ENCODE measurements at regions not wholly inside any gene's neighbourhood (a gene's known extent, or its start where the extent isn't known, plus 50 kb on each side); places are given as distances from the start of the nearest gene placed in this dataset.

DNA sequence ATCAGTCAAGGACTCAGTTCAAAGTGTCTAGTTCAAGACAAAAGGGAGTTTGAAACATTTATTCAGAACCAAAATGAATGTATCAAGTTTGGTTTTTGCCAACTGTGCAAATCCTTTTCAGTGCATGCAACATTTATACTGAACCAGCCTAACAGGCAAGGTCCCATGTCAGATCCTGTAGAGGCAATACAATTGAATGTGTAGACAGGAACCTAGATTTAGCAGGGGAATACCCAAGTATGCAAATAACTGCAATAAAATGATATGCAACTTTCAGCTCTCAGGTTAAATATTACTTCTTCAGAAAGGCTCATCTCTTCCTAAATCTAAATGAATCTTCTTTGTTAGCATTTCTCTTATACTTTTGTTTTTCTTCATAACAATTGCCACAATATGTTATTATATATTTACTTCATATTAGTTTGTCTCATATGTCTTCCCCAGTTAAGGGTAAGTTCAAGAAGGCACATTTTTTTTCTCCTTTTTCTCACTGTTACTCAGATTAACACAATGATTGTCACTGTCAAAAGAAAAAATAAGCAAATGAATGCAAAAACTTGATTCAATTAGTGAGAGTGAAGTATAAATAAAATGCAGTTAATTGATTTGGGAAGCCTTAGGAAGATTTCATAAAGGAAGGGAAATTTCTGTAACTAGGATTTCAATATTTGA, 163.9 kb upstream of the RASA1 start:
- DNase-seq = peak; percentile 23
- Histone ChIP-seq H3K4me1 (no peaks in the 10 kb centered on the region), H3K9me3 (no peaks in the 10 kb centered on the region), H3K27me3 (no peaks in the 10 kb centered on the region), H3K4me3 (no peak overlapping the region), H3K9ac (ENCODE audit: low read depth in 2 of 2, low read length in 2 of 2) (no peak overlapping the region), H3K36me3 (no peaks in the 10 kb centered on the region), H3K27ac (no peak overlapping the region)
- TF ChIP-seq CTCF (IDR thresholded peaks at IDR 0.05) = no peak
- intact Hi-C loops (cut with DNase I) = no loop called here

DNA sequence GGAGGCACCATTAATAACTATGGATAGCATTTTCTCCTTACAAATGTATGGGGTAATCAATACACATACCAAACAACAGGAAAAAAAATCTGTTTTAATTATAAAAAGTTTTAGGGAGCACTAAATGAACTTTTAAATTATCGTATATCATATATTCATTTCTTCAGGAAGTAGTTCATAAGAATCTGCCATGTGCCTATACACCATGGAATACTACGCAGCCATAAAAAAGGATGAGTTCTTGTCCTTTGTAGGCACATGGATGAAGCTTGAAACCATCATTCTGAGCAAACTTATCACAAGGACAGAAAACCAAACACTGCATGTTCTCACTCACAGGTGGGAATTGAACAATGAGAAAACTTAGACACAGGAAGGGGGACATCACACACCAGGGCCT, 162.1 kb upstream of the RASA1 start:
- no peak overlapping the region for H3K4me3 ChIP-seq
- H3K4me1 ChIP-seq = no peaks in the 10 kb centered on the region
- intact Hi-C loops (cut with DNase I) = no loop called here
- no peaks in the 10 kb centered on the region for H3K9me3 ChIP-seq
- H3K9ac ChIP-seq (ENCODE audit: low read depth in 2 of 2, low read length in 2 of 2) = no peak overlapping the region
- H3K27me3 ChIP-seq = no peaks in the 10 kb centered on the region
- no peaks in the 10 kb centered on the region for H3K36me3 ChIP-seq
- H3K27ac ChIP-seq = no peak overlapping the region
- no peak for TF ChIP-seq CTCF (IDR thresholded peaks at IDR 0.05)
- no peak for DNase-seq

DNA sequence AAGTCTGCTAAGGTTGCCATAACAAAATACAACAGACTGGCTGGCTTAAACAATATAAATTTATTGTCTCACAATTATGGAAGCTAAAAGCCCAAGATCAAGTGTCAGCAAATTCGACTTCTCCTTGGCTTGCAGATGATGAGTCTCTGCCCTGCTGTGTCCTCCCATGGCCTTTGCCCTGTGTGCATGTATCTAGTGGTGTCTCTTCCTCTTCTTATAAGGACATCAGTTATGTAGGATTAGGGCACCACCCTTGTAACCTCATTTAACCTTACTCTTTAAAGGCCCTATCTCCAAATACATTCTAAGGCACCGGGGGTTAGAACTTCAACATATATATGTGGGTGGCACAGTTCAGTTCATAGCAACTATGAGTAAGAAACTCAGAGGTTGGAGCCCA, 157.9 kb upstream of the RASA1 start:
- Histone ChIP-seq H3K27ac (no peak overlapping the region), H3K9ac (ENCODE audit: low read depth in 2 of 2, low read length in 2 of 2) (no peak overlapping the region), H3K4me1 (no peaks in the 10 kb centered on the region), H3K27me3 (no peaks in the 10 kb centered on the region), H3K36me3 (no peaks in the 10 kb centered on the region), H3K4me3 (no peak overlapping the region), H3K9me3 (no peaks in the 10 kb centered on the region)
- intact Hi-C loops (cut with DNase I) = no loop called here
- DNase-seq = no peak
- TF ChIP-seq CTCF (IDR thresholded peaks at IDR 0.05) = no peak

GRCh38 chr5:87110721-87111120, 157.0 kb upstream of the RASA1 start:
- Histone ChIP-seq H3K36me3 (no peaks in the 10 kb centered on the region), H3K27me3 (no peaks in the 10 kb centered on the region), H3K4me1 (no peaks in the 10 kb centered on the region), H3K27ac (no peak overlapping the region), H3K9me3 (no peaks in the 10 kb centered on the region), H3K9ac (ENCODE audit: low read depth in 2 of 2, low read length in 2 of 2) (no peak overlapping the region), H3K4me3 (no peak overlapping the region)
- DNase-seq = no peak
- TF ChIP-seq CTCF (IDR thresholded peaks at IDR 0.05) = no peak
- intact Hi-C loops (cut with DNase I) = no loop called here

DNA sequence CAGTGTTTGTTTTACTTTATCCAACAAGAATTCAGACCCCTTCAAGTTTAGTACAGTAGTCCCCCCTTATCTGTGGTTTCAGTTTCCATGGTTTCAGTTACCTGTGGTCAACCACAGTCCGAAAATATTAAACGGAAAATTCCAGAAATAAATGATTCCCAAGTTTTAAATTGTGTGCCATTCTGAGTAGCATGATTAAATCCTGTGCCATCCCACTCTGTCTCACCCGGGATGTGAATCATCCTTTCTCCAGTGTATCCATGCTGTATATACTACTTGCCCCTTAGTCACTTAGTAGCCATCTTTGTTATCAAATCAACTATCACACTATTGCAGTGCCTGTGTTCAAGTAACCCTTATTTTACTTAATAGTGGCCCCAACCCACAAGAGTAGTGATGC, 153.8 kb upstream of the RASA1 start:
- no peaks in the 10 kb centered on the region for H3K4me1 ChIP-seq
- no peaks in the 10 kb centered on the region for H3K36me3 ChIP-seq
- H3K9me3 ChIP-seq = no peaks in the 10 kb centered on the region
- no peak for DNase-seq
- no peaks in the 10 kb centered on the region for H3K27me3 ChIP-seq
- H3K9ac ChIP-seq (ENCODE audit: low read depth in 2 of 2, low read length in 2 of 2) = no peak overlapping the region
- H3K4me3 ChIP-seq = no peak overlapping the region
- TF ChIP-seq CTCF (IDR thresholded peaks at IDR 0.05) = no peak
- H3K27ac ChIP-seq = no peak overlapping the region
- intact Hi-C loops (cut with DNase I) = no loop called here
